ENCODE measurements at regions not wholly inside any gene's neighbourhood (a gene's known extent, or its start where the extent isn't known, plus 50 kb on each side); places are given as distances from the start of the nearest gene placed in this dataset.

DNA sequence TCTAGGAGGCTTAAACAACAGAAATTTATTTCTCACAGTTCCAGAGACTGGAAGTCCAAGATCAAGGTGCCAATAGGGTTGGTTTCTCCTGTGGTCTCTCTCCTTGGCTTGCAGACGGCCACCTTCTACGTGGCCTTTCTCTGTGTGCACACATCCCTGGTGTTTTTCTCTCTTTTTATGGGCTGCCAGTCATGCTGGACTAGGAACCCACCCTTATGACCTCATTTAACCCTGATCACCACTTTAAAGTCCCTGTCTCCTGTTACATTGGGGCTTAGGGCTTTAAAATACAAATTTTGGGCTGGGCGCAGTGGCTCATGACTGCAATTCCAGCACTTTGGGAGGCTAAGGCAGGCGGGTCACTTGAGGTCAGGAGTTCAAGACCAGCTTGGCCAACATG, 157.1 kb downstream of the TLE1 start:
- DNase-seq, result no peak

DNA sequence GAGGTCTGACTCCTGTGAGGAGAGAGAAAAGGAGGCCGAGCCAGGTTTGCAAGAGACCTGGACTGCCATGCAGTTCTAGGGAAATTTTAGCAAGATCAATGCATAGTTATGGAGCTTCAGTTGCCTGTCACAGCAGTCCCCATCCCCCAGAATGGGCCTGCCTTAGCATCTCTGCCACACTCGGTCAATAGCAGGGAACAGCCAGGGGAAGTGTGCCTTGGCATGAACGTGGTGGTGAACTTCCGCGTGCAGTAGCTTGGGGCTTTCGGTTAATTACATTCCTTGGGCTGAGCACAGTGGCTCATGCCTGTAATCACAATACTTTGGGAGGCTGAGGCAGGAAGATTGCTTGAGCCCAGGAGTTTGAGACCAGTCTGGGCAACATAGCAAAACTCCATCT, 157.8 kb downstream of the TLE1 start:
- no peak for DNase-seq

DNA sequence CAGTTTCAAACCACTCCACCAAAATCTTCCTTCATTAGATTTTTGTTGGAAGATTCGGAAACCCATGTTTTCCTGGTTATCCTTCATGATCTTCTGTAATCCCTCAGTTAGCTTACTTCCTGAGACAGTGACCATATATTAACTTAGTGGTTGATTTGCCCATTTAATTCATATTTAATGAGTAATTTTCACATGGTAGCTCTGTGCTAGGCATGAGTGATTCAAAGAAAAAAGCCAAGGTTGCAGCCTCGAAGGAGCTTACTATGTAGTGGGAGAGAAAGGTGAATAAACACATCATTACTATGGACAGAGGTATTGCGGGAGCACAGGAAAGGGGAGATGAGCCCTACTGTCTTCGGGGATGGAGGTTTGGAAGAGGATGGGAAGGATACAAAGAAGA, 158.5 kb downstream of the TLE1 start:
- DNase-seq, result no peak

DNA sequence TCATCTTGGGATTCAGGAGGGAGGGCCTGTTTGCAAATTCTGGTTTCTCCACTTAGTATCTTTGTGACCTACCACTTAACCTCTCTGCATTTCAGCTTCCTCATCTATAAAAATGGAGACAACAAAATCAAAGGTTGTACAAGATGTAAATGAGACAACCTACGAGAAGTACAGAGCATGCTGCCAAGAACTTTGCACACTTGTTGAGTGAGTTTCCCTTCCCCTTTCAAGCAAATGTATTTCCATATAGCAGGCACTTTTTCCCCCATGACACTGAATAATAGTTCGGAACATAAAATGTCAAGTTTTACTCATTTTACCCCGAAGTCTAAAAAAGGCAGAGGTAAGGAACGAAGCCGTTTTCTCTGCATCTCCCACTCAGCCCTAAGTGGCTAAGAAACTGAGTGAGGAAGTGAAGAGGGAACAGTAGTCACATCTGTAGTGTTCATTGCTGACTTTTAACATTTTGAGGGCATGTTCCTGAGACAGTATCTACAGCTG, 159.0 kb downstream of the TLE1 start:
- no peak for DNase-seq

DNA sequence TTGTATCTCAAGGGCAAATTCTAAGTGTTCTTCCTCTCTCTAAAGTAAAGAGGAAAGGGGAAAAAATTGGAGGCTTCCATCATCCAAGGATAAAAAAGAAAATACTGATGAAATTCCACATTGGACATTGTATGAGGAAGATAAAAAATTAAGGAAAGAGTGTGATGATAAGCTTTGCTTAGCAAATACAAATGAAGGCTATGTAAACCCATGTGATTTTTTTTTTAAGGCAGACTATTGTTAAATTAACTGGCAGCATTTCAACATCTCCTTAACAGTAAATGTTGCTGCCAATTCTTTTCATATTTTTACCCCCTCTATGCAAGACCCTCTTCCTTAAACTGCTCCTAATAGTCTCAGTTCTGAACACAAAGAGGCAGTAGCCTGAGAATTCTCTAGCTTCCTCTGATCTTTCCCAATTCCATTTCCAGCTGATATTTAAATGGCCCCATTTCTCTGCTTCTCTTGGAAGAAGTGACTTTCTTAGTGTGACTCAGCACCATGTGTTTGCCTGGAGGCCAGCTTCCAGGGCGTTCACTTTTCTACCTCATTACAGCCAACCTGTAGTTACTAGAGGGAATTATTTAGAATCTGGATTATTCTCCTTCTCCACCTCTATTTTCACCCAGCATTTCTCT, 159.7 kb downstream of the TLE1 start:
- no peak for DNase-seq

DNA sequence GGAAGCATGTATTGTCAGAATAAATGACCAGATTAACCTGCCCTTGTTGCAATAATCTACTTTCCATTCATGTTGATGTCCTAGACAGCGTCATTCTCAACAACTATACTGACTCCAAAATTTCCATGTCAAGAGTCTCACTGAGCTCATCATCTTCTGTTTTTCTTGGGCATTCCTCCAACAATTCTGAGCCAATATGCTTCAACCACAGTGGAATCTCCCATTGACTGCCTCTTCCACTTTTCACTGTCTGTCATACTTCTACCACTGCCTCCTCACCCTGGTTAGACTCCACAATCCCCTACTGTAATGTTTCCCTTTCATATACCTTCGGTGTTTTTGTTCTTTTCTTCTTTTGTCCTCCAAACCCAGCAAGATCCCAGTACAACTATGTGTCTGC, 162.8 kb downstream of the TLE1 start:
- DNase-seq, result no peak

DNA sequence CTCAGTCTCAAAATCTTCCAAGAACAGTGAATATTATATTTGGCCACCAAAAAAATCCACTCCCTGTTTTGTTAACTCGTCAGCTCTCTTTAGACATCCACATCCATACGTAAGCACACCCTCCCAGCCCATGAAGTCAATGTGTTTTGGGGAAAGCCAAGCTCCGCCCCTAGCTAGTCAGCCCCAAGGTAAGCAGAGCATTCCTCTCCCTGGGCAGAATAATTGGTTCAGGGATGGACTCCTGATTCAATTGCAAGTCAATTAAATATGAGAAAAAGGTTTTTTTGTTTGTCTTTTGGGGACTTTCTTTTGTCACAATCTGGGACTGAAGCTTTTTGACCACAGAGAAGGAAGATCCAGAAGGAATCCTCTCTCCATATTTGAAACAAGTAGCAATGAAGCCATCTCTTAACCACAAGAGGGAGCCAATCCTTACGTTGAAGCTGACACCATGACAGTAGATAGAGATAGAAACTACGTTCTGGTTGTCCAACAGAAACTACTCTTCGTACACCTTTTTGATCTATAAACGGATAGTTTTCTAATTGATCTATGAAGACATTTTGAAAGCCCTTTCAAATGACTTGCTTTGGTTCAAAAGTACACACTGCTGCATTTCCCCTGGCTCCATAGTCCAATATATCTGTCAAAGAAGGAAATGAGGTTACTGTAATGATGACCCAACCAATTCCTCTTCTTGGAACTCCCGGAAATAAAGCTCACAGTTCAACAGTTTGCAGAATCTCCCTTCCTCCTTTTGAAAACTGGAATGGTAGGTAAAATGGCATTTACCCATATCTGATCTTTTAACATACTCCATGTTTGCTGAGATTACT, 166.4 kb downstream of the TLE1 start:
- DNase-seq, result peak; percentile 23

DNA sequence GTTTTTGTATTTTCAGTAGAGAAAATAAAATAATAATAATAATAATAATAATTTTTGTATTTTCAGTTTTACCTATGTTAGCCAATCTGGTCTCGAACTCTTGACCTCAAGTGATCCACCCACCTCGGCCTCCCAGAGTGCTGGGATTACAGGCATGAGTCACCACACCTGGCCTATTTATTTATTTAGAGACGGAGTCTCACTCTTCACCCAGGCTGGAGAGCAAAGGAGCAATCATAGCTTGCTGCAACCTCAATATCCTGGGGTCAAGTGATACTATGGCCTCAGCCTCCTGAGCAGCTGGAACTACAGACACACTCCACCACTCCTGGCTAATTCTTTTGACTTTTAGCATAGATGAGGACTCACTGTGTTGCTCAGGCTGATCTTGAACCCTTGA, 167.5 kb downstream of the TLE1 start:
- no peak for DNase-seq

DNA sequence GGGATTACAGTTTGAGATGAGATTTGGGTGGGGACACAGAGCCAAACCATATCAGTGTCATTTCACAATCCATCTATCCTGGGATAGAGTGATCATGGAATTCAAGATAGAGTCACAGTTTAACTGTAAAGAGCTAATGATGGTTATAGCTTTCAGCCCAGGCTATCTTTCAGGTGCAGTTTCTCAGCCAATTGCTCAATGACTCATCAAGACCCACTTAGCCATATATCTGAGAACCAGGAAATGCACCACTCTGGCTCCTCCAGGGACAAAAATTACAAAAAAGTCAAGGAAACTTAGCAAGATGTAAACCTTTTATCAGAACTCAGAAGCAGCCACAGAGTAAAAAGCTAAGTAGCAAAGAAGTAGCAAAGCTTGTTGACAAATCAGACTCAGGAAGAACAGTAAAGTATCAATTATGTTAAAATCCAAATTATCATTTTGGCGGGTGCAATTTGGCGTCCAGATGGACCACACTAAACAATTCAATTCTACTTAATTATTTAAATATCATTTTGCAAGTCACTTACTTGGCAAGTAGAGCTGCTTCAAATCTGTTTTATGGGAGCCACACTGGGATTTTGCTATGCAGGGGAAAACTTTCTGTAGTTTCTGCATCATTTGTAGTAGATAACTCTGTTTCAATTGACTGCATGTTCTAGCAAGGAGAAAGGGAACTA, 169.4 kb downstream of the TLE1 start:
- DNase-seq, result no peak

DNA sequence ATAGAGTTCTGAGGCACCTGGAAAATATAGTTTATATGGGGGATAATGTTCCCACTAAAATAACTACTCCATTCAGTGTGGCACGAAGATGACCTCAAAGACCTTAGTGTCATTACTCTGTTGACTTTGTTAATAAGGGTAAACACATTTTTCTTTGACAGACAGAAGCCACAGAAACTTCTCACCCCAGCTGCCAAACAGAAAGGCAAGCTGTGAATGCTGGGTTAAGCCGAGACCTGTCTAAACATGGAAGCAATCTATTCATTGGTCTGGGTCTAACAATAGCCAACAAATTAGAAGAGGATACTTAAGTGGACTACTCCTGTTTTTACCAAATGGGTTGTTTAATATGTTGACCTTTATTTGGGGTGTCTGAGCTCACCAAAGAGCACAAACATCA, 171.4 kb downstream of the TLE1 start:
- no peak for DNase-seq

DNA sequence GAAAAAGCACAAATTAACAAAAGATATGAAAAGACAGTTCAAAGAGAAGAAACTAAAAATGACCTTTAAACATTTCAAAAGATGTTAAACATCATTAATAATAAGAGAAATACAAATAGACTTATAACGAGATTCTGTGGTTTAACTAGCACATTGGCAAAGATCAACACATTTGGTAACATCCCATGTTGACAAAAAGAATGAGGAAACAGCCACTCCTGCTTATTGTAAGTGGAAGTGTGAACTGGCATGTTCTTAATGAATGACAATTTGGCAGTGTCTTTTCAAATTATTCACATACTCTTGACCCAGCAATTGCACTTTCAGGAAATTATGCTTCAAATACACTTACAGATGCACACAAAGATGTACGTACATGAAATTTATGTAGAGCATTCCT, 176.3 kb downstream of the TLE1 start:
- DNase-seq, result no peak

DNA sequence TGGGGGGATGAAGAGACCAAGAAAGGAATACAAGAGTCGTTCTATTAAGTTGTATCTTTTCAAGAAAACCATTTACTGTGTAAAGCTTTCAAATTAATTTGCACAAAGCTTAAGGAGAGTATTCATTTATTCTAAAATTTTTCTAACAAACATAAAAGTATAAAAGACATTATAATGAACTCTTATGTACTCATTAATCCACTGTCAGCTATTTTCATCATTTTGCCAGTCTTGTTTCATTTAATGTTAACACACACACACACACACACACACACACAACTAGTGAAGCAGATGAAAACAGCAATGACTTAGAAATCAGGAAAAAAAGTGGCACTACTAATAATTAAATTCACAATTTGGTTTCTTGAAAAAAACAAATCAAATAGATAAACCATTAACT, 176.7 kb downstream of the TLE1 start:
- no peak for DNase-seq

DNA sequence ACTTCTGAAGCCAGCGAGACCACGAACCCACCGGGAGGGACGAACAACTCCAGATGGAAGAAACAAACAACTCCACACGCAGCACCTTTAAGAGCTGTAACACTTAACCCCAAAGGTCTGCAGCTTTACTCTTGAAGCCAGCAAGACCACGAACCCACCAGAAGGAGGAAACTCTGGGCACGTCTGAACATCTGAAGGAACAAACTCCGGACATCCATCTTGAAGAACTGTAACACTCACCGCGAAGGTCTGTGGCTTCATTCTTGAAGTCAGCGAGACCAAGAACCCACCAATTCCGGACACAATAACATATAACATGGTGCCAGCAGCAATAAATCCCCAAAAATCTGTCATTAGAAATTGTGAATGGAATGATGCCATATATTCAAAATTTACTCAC, 180.9 kb downstream of the TLE1 start:
- DNase-seq, result no peak

DNA sequence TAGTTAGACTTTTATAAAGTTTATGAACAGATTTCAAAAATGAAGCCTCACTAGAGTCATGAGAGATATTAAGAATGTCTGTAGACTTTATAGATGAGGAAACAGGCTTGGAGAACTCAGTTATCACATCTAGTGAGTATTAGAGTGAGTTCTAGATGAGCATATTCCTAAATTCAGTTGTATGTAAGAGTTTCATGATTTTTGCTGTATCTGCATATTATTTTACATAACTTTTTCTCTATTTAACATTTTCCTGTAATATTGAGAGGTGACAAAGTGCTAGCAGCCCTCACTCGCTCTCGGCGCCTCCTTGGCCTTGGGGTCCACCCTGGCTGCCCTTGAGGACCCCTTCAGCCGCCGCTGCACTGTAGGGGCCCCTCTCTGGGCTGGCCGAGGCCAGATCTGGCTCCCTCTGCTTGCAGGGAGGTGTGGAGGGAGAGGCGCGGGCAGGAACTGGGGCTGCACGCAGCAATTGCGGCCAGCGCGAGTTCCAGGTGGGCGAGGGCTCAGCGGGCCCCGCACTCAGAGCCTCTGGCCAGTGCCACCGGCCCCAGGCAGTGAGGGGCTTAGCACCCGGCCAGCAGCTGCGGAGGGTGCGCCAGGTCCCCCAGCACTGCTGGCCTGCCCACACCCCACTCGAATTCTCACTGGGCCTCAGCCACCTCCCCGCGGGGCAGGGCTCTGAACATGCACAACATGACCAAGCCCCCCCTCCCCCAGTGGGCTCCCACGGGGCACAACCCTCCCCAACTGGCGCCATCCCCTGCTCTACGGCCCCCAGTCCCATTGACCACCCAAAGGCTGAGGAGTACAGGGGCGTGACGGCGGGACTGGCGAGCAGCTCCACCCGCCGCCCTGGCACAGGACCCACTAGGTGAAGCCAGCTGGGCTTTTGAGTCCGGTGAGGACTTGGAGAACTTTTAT, 182.1 kb downstream of the TLE1 start:
- no peak for DNase-seq

DNA sequence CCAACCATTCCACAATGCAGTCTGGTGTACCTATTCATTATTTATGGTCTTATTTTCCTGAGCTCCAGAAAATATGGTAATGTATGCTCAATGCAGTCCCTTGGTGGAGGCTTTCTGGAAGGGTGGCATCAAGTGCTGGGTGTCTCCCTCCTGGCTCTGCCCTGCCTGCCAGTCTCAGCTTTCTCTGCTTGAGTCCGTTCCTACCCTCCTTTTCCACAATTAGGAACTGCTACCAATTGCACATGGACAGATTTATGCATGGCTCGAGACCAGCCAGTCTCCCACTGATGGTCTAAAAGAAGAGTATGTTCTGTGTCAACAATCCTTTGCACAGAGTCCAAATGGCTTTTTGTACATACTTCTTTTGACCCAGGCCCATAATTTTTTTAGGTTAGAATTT, 189.8 kb downstream of the TLE1 start:
- DNase-seq, result no peak

DNA sequence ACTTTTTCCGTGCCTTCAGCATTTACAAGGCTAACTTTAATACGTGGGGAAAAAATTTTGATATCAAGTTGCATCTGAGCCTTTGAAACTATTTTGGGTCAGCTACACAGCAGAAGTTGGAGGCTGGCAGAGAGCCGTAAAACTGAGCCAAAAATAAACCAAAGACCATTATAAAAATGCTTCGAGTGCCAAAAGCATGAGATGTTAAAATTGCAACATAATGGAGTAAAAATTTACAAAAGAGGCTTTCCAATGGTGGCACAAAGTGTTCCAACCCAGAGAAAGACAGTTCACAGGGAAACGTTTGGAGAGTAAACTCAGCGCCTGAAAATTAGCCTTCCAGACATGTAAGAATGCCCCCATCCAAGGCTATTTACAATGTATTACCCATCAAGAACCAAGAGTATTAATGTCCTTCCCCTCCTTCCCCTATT, 190.3 kb downstream of the TLE1 start:
- no peak for DNase-seq

DNA sequence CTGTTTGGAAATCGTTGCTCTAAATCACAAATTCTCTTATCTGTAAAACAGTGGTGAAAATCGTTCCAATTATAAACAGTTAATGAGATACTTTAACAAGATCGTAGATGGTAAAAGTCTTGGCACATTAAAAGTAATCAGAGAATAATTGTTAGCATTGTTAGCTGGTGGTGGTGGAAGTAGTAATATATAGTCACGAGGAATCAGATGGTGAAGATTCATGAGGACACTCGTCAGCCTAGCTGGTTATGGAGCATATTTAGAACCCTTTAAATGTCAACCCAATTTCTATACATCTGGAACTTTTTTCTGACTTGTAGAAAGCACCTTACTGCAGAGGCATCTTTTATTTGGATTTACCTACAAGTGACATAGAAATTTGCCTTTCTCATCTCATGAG, 190.8 kb downstream of the TLE1 start:
- DNase-seq, result no peak

DNA sequence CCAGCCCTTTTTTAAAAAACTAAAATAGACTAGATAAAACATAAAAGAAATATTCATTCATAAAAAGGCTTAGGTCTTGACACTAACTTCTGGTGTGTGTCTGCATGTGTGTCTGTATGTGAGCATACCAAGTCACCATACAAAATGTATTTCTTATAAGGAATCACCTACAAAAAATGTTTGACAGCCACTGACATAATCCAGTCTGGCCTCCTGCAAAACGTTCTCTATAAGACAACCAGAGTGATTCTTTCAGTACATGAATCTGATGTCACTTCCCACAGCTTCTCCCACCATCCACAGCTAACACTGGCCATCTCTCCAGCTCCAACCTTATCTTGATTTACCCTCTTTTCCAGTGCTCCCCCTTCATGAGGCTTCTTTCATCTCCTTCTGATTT, 192.3 kb downstream of the TLE1 start:
- no peak for DNase-seq

DNA sequence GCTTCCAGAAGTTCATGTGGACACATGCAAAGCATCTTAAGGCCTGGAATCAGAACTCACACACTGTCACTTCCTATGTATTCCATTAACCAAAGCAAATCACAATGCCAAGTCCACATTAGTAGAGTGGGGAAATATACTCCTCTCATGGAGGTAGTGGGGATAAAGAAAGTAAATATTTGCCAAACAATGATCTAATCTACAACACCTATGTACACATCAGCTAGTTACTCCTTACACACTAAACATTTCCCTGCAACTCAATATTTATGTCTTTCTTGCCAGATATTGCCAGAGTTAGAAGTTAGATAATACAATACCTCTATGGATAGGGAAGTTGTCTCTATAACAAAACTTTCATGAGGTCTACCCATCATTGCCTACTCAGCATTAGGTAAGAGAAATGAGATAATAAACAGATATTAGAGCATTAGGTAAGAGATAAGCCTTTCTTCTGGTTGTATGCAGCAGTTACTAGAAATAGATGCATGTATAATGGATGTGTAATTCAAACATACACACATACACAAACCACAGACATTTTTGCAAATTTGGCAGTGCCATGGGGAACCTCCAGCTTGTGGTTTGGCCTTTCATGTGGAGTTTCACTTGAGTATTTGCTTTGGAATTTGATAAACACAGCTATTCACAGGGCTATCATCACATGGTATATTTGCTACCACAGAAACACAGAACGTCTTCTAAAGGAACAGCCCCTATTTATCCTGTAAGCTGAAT, 196.5 kb downstream of the TLE1 start:
- DNase-seq, result no peak

DNA sequence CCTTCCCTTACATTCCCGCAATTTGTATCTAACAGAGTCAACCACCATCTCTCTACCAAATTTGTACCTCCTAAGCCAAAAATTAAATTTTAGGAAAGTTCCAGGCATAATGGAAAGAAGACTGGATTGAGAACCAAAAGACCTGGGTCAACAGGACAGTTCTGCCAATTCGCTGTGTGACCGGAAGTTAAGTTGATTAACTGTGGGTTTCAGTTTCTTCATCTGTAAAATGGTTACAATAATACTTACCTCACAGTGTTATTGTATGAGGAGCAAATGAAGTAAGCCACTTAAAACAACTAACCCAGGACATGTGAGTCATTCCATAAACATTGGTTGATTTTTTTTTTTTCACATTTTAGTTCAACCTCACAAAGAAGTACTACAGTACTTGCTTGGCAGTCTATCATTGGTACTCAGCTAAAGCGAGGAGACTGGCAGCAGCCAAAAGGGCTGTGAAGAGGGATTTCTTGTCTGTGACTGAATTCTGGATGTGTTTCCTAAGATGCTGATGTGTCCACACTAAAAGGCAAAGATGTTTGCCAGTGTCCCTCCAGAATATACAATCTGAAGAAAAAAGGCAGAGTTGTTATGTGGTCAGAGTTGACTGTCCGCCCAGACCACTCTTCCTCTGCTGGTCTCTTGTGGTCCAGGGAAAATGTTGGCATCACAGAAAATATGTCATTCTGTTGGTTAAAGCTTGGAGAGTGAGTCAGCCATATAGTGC, 198.6 kb downstream of the TLE1 start:
- no peak for DNase-seq

DNA sequence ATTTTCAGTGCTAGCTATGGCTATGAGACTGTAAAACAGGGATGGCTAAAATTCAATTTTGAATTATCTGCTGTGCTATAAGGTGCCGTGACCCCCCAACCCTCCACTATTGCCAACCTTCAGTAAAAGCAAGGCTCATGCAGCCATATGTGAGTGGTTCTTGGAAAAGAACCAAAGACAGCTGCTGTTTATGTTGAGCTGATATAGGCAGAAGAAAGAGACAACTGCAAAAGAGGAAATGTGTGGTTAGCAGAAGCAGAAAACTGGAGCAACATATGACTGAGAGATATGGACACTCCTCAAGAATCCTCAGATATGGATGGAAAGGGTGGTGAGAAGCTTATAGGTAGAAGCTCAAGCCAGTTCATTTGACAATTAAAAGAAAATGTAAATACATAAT, 200.3 kb downstream of the TLE1 start:
- peak; percentile 9 for DNase-seq
